NCI-H146 treated with DMSO at 0.1 percent for 48 hours (cell line): ENCODE measurements at regions not wholly inside any gene's neighbourhood (a gene's known extent, or its start where the extent isn't known, plus 50 kb on each side); places are given as distances from the start of the nearest gene placed in this dataset.
"Not testable (repeated sequence)": the region's sequence is repeated elsewhere in the genome, so short reads cannot be mapped to it uniquely, and the experiment has no call there.

Experiments used
- DNase-seq: peaks from one replicate; lab custom pipeline; 2025; ENCODE audit not compliant: unreplicated experiment; lab: John Stamatoyannopoulos, UW

- no peak for DNase-seq
These were observed 80.6 kb downstream of the MFSD1 start for GRCh38 chr3:158882445-158882844.

- no peak for DNase-seq
These were observed 94.9 kb downstream of the MFSD1 start for GRCh38 chr3:158896729-158897128.

GRCh38 chr3:158906749-158907148, 104.9 kb downstream of the MFSD1 start:
- no peak for DNase-seq

- no peak for DNase-seq
These were observed 106.4 kb downstream of the MFSD1 start for GRCh38 chr3:158908187-158908734.

- no peak for DNase-seq
These were observed 108.0 kb downstream of the MFSD1 start for GRCh38 chr3:158909870-158910269.

- peak; percentile 96 for DNase-seq
These were observed 109.7 kb downstream of the MFSD1 start for GRCh38 chr3:158911586-158911985.

GRCh38 chr3:158912188-158912587, 110.3 kb downstream of the MFSD1 start:
- DNase-seq = no peak

GRCh38 chr3:158912621-158913020, 110.8 kb downstream of the MFSD1 start:
- DNase-seq = no peak

- DNase-seq = peak; percentile 27
These were observed 114.3 kb downstream of the MFSD1 start for GRCh38 chr3:158916111-158916510.

GRCh38 chr3:158918008-158918407, 116.2 kb downstream of the MFSD1 start:
- DNase-seq = peak; percentile 44

GRCh38 chr3:158918451-158918850, 116.6 kb downstream of the MFSD1 start:
- DNase-seq = no peak

- no peak for DNase-seq
These were observed 118.5 kb downstream of the MFSD1 start for GRCh38 chr3:158920371-158920770.

GRCh38 chr3:158925021-158925420, 123.2 kb downstream of the MFSD1 start:
- DNase-seq = no peak

- no peak for DNase-seq
These were observed 124.1 kb downstream of the MFSD1 start for GRCh38 chr3:158925828-158926494.

GRCh38 chr3:158935846-158936245, 134.0 kb downstream of the MFSD1 start:
- DNase-seq = no peak

- no peak for DNase-seq
These were observed 134.8 kb downstream of the MFSD1 start for GRCh38 chr3:158936530-158937113.

- DNase-seq = no peak
These were observed 148.5 kb downstream of the MFSD1 start for GRCh38 chr3:158950178-158950901.

GRCh38 chr3:158953131-158953530, 151.3 kb downstream of the MFSD1 start:
- no peak for DNase-seq

- no peak for DNase-seq
These were observed 152.6 kb downstream of the MFSD1 start for GRCh38 chr3:158954420-158954819.

GRCh38 chr3:158957777-158958176, 155.9 kb downstream of the MFSD1 start:
- not testable (repeated sequence) for DNase-seq

- no peak for DNase-seq
These were observed 157.0 kb downstream of the MFSD1 start for GRCh38 chr3:158958873-158959272.

GRCh38 chr3:158961471-158961870, 159.6 kb downstream of the MFSD1 start:
- DNase-seq = no peak
